ENCODE measurements at regions not wholly inside any gene's neighbourhood (a gene's known extent, or its start where the extent isn't known, plus 50 kb on each side); places are given as distances from the start of the nearest gene placed in this dataset.

- no peak for TF ChIP-seq CTCF (IDR thresholded peaks at IDR 0.05; ENCODE audit: unreplicated experiment in 3 of 3)
- no peak overlapping the region for H3K4me3 Mint-ChIP-seq
- H3K27me3 Mint-ChIP-seq (ENCODE audit: low read depth) = no peaks in the 10 kb centered on the region
- no peaks in the 10 kb centered on the region for H3K4me1 Mint-ChIP-seq
- no peaks in the 10 kb centered on the region for H3K36me3 Mint-ChIP-seq (ENCODE audit: low read depth)
- no peak overlapping the region for H3K27ac Mint-ChIP-seq
- no peaks in the 10 kb centered on the region for H3K9me3 Mint-ChIP-seq
Observed at GRCh38 chr4:181656748-181657147, 586.5 kb upstream of the TENM3 start.

GRCh38 chr4:181659202-181659601 lies 584.0 kb upstream of the TENM3 start:
- Mint-ChIP-seq H3K4me3 (no peak overlapping the region), H3K27ac (no peak overlapping the region), H3K36me3 (ENCODE audit: low read depth) (no peaks in the 10 kb centered on the region), H3K27me3 (ENCODE audit: low read depth) (peaks cover 4% of the 10 kb centered on the region), H3K9me3 (no peaks in the 10 kb centered on the region), H3K4me1 (peaks cover 6% of the 10 kb centered on the region)
- TF ChIP-seq CTCF (IDR thresholded peaks at IDR 0.05; ENCODE audit: unreplicated experiment in 3 of 3) = no peak

- TF ChIP-seq CTCF (IDR thresholded peaks at IDR 0.05; ENCODE audit: unreplicated experiment in 3 of 3) = no peak
- Mint-ChIP-seq H3K27me3 (ENCODE audit: low read depth) (peaks cover 5% of the 10 kb centered on the region), H3K27ac (no peak overlapping the region), H3K4me1 (peaks cover 6% of the 10 kb centered on the region), H3K9me3 (no peaks in the 10 kb centered on the region), H3K36me3 (ENCODE audit: low read depth) (no peaks in the 10 kb centered on the region), H3K4me3 (no peak overlapping the region)
Observed at GRCh38 chr4:181659876-181660275, 583.3 kb upstream of the TENM3 start.

GRCh38 chr4:181661090-181661489 lies 582.1 kb upstream of the TENM3 start:
- Mint-ChIP-seq H3K4me3 (no peak overlapping the region), H3K9me3 (no peaks in the 10 kb centered on the region), H3K27me3 (ENCODE audit: low read depth) (peaks cover 5% of the 10 kb centered on the region), H3K36me3 (ENCODE audit: low read depth) (no peaks in the 10 kb centered on the region), H3K27ac (no peak overlapping the region), H3K4me1 (peaks cover 6% of the 10 kb centered on the region)
- TF ChIP-seq CTCF (IDR thresholded peaks at IDR 0.05; ENCODE audit: unreplicated experiment in 3 of 3) = no peak

- Mint-ChIP-seq H3K36me3 (ENCODE audit: low read depth) (no peaks in the 10 kb centered on the region), H3K4me1 (peaks cover 6% of the 10 kb centered on the region), H3K4me3 (no peak overlapping the region), H3K27me3 (ENCODE audit: low read depth) (peaks cover 5% of the 10 kb centered on the region), H3K27ac (no peak overlapping the region), H3K9me3 (no peaks in the 10 kb centered on the region)
- no peak for TF ChIP-seq CTCF (IDR thresholded peaks at IDR 0.05; ENCODE audit: unreplicated experiment in 3 of 3)
Observed at GRCh38 chr4:181661923-181662322, 581.3 kb upstream of the TENM3 start.

- no peak for TF ChIP-seq CTCF (IDR thresholded peaks at IDR 0.05; ENCODE audit: unreplicated experiment in 3 of 3)
- no peak overlapping the region for H3K27ac Mint-ChIP-seq
- no peaks in the 10 kb centered on the region for H3K9me3 Mint-ChIP-seq
- H3K36me3 Mint-ChIP-seq (ENCODE audit: low read depth) = no peaks in the 10 kb centered on the region
- peaks cover 5% of the 10 kb centered on the region for H3K27me3 Mint-ChIP-seq (ENCODE audit: low read depth)
- H3K4me3 Mint-ChIP-seq = no peak overlapping the region
- H3K4me1 Mint-ChIP-seq = peaks cover 6% of the 10 kb centered on the region
Observed at GRCh38 chr4:181662383-181662782, 580.8 kb upstream of the TENM3 start.
